Neural progenitor cell (in vitro differentiated cells): ENCODE measurements at regions not wholly inside any gene's neighbourhood (a gene's known extent, or its start where the extent isn't known, plus 50 kb on each side); places are given as distances from the start of the nearest gene placed in this dataset.

Experiments used
- DNase-seq: peaks from one replicate; pipeline ENCODE4 v3.0.0-alpha.2; 2016; ENCODE audit warnings: low spot score
- H2AFZ ChIP-seq: fragments of 200-600 bp; sonication (generic); replicated peaks from 2 replicates; pipeline ENCODE4 v1.6.1; 2016; ENCODE audit warnings: antibody characterized with exemption
- H3F3A ChIP-seq: fragments of 200-600 bp; sonication (generic); 2 replicates; pipeline ENCODE4 v1.6.1; 2016; ENCODE audit warnings: antibody characterized with exemption, low read depth
- H3K27ac ChIP-seq: fragments of 200-600 bp; sonication (generic); 2 replicates; pipeline ENCODE4 v1.5.1; 2016; ENCODE audit warnings: mild to moderate bottlenecking
- H3K27me3 ChIP-seq: fragments of 200-600 bp; sonication (generic); 2 replicates; pipeline ENCODE4 v1.6.1; 2016; ENCODE audit warnings: mild to moderate bottlenecking, moderate library complexity
- H3K36me3 ChIP-seq: fragments of 200-600 bp; sonication (generic); 2 replicates; pipeline ENCODE4 v1.5.1; 2016
- H3K4me1 ChIP-seq: fragments of 200-600 bp; sonication (generic); 2 replicates; pipeline ENCODE4 v1.6.1; 2016; ENCODE audit warnings: mixed run types
- H3K4me2 ChIP-seq: fragments of 200-600 bp; sonication (generic); 2 replicates; pipeline ENCODE4 v1.6.1; 2016
- H3K4me3 ChIP-seq: fragments of 200-600 bp; sonication (generic); 2 replicates; pipeline ENCODE4 v1.5.1; 2016
- H3K79me2 ChIP-seq: fragments of 200-600 bp; sonication (generic); 2 replicates; pipeline ENCODE4 v1.6.1; 2016; ENCODE audit warnings: low read depth
- H3K9ac ChIP-seq: fragments of 200-600 bp; sonication (generic); 2 replicates; pipeline ENCODE4 v1.6.1; 2016
- H3K9me3 ChIP-seq: fragments of 200-600 bp; sonication (generic); 2 replicates; pipeline ENCODE4 v1.5.1; 2016; ENCODE audit warnings: low read depth
- H4K20me1 ChIP-seq: fragments of 200-600 bp; sonication (generic); 2 replicates; pipeline ENCODE4 v1.6.1; 2016; ENCODE audit warnings: low read depth
- H3K27ac Mint-ChIP-seq: 3 replicates; pipeline ENCODE4 v1.8.0; 2021; ENCODE audit warnings: mixed read lengths
- H3K27me3 Mint-ChIP-seq: 2 replicates; pipeline ENCODE4 v1.8.0; 2022; ENCODE audit warnings: low read depth, mild to moderate bottlenecking, inconsistent platforms, moderate library complexity, mixed read lengths; ENCODE audit not compliant: insufficient read depth
- H3K36me3 Mint-ChIP-seq: 3 replicates; pipeline ENCODE4 v1.8.0; 2021; ENCODE audit warnings: mixed read lengths
- H3K4me1 Mint-ChIP-seq: 3 replicates; pipeline ENCODE4 v1.8.0; 2021; ENCODE audit warnings: mixed read lengths
- H3K4me3 Mint-ChIP-seq: 3 replicates; pipeline ENCODE4 v1.8.0; 2021; ENCODE audit warnings: mild to moderate bottlenecking, moderate library complexity, mixed read lengths
- H3K9me3 Mint-ChIP-seq: 3 replicates; pipeline ENCODE4 v1.8.0; 2020; ENCODE audit warnings: mixed read lengths
- EZH2 ChIP-seq: fragments of 200-600 bp; sonication (generic); IDR thresholded peaks from 2 replicates; pipeline ENCODE4 v1.6.1; 2017; ENCODE audit warnings: antibody characterized with exemption, mild to moderate bottlenecking, moderate library complexity
- EZH2phosphoT487 ChIP-seq: fragments of 200-600 bp; sonication (generic); IDR thresholded peaks from 2 replicates; pipeline ENCODE4 v1.6.1; 2017; ENCODE audit warnings: antibody characterized with exemption
- TF ChIP-seq, protein P1 (sequence below): fragments of 200-600 bp; sonication (generic); IDR thresholded peaks from 2 replicates; pipeline ENCODE4 v1.5.1; 2017; ENCODE audit warnings: antibody characterized with exemption, mild to moderate bottlenecking

DNA sequence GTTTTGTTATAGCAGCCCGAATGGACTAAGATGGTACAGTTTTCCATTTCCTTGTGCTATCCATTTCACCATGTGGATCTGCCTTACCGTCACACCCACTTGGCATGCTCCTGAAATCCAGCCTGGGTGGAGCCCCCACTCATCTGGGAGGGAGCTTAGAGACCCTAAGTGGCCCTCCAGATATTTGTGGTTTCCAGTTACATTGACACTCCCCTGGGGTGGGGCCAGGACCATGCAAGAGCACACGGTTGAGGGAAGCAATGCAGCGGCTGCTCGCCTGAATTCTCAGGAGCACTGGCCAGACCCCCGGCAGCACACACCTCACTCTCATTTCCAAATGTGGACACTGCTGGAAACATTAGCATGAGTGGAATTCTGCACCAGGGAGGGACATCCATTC is 231.1 kb downstream of the UTP18 start:
- no peaks in the 10 kb centered on the region for H3K36me3 Mint-ChIP-seq
- peaks cover 7% of the 10 kb centered on the region for H3K9me3 Mint-ChIP-seq
- H3K36me3 ChIP-seq: no peaks in the 10 kb centered on the region

DNA sequence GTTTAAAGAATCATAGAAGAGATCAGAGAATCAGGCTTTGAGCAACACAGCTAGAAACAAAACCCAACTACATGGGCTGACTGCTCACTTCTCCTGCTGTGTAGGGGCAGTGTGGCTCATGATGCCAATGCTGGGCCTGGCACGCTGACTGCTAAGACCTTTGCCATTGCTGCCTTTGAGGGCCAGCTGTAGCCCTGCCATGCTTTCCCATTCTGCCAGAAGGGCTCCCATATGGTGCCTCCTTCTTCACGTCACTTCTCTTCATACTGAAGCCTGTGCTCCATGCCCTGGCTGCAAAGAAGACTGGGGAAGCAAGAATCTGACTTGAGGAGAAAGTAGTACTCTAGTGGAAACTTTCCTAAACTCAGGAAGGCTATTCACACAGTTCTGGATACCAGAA is 232.9 kb downstream of the UTP18 start:
- Histone ChIP-seq H3K9me3 (no peaks in the 10 kb centered on the region), H3K4me1 (no peaks in the 10 kb centered on the region), H4K20me1 (no peaks in the 10 kb centered on the region), H3K4me2 (no peak overlapping the region), H3K27me3 (no peaks in the 10 kb centered on the region), H3K79me2 (no peaks in the 10 kb centered on the region), H3K36me3 (no peaks in the 10 kb centered on the region), H3K4me3 (no peak overlapping the region), H3K27ac (no peak overlapping the region), H2AFZ (no peak overlapping the region), H3F3A (no peaks in the 10 kb centered on the region), H3K9ac (no peak overlapping the region)
- Mint-ChIP-seq H3K27me3 (peaks cover 9% of the 10 kb centered on the region), H3K27ac (no peak overlapping the region), H3K4me3 (no peak overlapping the region), H3K36me3 (no peaks in the 10 kb centered on the region), H3K4me1 (no peaks in the 10 kb centered on the region), H3K9me3 (peaks cover 7% of the 10 kb centered on the region)
- TF ChIP-seq EZH2 (no peak), EZH2phosphoT487 (no peak)
- TF ChIP-seq, protein P1, sequence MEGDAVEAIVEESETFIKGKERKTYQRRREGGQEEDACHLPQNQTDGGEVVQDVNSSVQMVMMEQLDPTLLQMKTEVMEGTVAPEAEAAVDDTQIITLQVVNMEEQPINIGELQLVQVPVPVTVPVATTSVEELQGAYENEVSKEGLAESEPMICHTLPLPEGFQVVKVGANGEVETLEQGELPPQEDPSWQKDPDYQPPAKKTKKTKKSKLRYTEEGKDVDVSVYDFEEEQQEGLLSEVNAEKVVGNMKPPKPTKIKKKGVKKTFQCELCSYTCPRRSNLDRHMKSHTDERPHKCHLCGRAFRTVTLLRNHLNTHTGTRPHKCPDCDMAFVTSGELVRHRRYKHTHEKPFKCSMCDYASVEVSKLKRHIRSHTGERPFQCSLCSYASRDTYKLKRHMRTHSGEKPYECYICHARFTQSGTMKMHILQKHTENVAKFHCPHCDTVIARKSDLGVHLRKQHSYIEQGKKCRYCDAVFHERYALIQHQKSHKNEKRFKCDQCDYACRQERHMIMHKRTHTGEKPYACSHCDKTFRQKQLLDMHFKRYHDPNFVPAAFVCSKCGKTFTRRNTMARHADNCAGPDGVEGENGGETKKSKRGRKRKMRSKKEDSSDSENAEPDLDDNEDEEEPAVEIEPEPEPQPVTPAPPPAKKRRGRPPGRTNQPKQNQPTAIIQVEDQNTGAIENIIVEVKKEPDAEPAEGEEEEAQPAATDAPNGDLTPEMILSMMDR: no peak
- DNase-seq: no peak

More for the DNA sequence above, 231.1 kb downstream of the UTP18 start:
- Histone ChIP-seq H3K4me3 (no peak overlapping the region), H3F3A (no peaks in the 10 kb centered on the region), H3K9ac (no peak overlapping the region), H3K4me2 (no peak overlapping the region), H4K20me1 (no peaks in the 10 kb centered on the region), H3K27me3 (no peaks in the 10 kb centered on the region), H3K79me2 (no peaks in the 10 kb centered on the region), H2AFZ (no peak overlapping the region), H3K27ac (no peak overlapping the region), H3K4me1 (no peaks in the 10 kb centered on the region), H3K9me3 (no peaks in the 10 kb centered on the region)
- H3K27ac Mint-ChIP-seq: no peak overlapping the region
- H3K27me3 Mint-ChIP-seq: peaks cover 7% of the 10 kb centered on the region
- no peak overlapping the region for H3K4me3 Mint-ChIP-seq
- no peak for DNase-seq
- no peaks in the 10 kb centered on the region for H3K4me1 Mint-ChIP-seq
- TF ChIP-seq EZH2phosphoT487: no peak
- no peak for TF ChIP-seq EZH2
- TF ChIP-seq, protein P1: no peak

DNA sequence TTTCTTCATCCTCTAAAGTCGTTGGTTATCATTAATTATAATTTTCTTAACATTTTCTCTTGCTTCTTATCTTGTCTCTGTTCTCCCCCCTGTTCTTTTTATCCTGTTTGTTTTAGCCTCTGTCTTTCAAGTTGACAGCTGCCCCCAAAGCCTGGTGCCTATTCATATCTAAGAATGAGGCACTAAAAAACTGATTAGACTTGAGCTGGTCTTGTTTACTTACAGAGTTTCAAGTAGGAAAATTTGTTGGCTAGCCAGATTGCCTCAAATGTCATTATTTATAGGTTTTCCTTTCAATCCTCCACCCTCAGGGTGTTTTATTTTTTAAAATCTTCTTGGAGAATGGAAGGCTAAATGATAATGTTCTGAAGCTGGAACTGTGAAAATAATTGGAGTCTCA is 236.0 kb downstream of the UTP18 start:
- no peak overlapping the region for H3K4me3 Mint-ChIP-seq
- H4K20me1 ChIP-seq: no peaks in the 10 kb centered on the region
- no peak overlapping the region for H2AFZ ChIP-seq
- no peaks in the 10 kb centered on the region for H3K79me2 ChIP-seq
- no peaks in the 10 kb centered on the region for H3K4me1 ChIP-seq
- no peak overlapping the region for H3K27ac Mint-ChIP-seq
- H3K4me1 Mint-ChIP-seq: no peaks in the 10 kb centered on the region
- no peaks in the 10 kb centered on the region for H3K36me3 ChIP-seq
- H3K27me3 ChIP-seq: no peaks in the 10 kb centered on the region
- no peak overlapping the region for H3K4me3 ChIP-seq
- H3K36me3 Mint-ChIP-seq: no peaks in the 10 kb centered on the region
- H3K4me2 ChIP-seq: no peak overlapping the region
- H3K27ac ChIP-seq: no peak overlapping the region
- peaks cover 8% of the 10 kb centered on the region for H3K27me3 Mint-ChIP-seq
- no peaks in the 10 kb centered on the region for H3F3A ChIP-seq
- TF ChIP-seq, protein P1: no peak
- TF ChIP-seq EZH2phosphoT487 (no peak), EZH2 (no peak)
- no peak overlapping the region for H3K9ac ChIP-seq
- H3K9me3 Mint-ChIP-seq: peaks cover 2% of the 10 kb centered on the region
- no peaks in the 10 kb centered on the region for H3K9me3 ChIP-seq
- no peak for DNase-seq

DNA sequence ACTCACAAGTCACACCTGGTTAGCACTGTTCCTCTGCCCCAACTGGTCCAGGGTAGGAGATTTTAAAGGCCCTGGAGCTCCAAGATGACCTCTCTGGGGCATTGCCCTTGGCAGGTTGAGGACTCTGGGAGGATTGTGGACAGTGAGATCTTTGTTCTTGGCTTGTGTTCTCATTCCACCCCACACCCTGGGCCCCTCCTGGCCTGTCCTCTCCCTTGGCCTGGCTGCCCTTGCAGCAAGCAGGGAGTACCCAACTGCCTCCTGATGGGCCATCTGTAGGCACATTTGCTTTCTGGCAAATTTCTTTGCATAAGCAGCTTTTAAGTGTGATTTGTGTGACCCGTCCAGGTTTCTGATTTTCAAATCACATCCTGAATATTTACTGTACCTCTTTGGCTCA is 239.6 kb downstream of the UTP18 start:
- peaks cover 6% of the 10 kb centered on the region for H3K27me3 Mint-ChIP-seq
- no peaks in the 10 kb centered on the region for H3K9me3 ChIP-seq
- H2AFZ ChIP-seq: no peak overlapping the region
- no peaks in the 10 kb centered on the region for H3K4me1 ChIP-seq
- no peak overlapping the region for H3K9ac ChIP-seq
- H3K9me3 Mint-ChIP-seq: no peaks in the 10 kb centered on the region
- H3K27ac ChIP-seq: no peak overlapping the region
- H3F3A ChIP-seq: no peaks in the 10 kb centered on the region
- no peaks in the 10 kb centered on the region for H3K36me3 Mint-ChIP-seq
- H3K79me2 ChIP-seq: no peaks in the 10 kb centered on the region
- no peak overlapping the region for H3K4me3 Mint-ChIP-seq
- H3K36me3 ChIP-seq: no peaks in the 10 kb centered on the region
- no peaks in the 10 kb centered on the region for H3K27me3 ChIP-seq
- TF ChIP-seq EZH2: no peak
- TF ChIP-seq, protein P1: no peak
- TF ChIP-seq EZH2phosphoT487: no peak
- H3K4me2 ChIP-seq: no peak overlapping the region
- H3K4me3 ChIP-seq: no peak overlapping the region
- no peak for DNase-seq
- H3K27ac Mint-ChIP-seq: no peak overlapping the region
- no peaks in the 10 kb centered on the region for H4K20me1 ChIP-seq
- H3K4me1 Mint-ChIP-seq: no peaks in the 10 kb centered on the region
